LNCAP (cell line): ENCODE measurements at regions not wholly inside any gene's neighbourhood (a gene's known extent, or its start where the extent isn't known, plus 50 kb on each side); places are given as distances from the start of the nearest gene placed in this dataset.

Source experiments
- CTCF ChIP-seq: fragments of 450-650 bp; IDR thresholded peaks from 2 replicates; pipeline ENCODE4 v1.5.1; 2017; ENCODE audit warnings: mild to moderate bottlenecking

GRCh38 chr6:147621263-147621662 lies 112.8 kb downstream of the SAMD5 start:
- no peak for TF ChIP-seq CTCF

GRCh38 chr6:147621961-147622360 lies 113.5 kb downstream of the SAMD5 start:
- no peak for TF ChIP-seq CTCF

GRCh38 chr6:147624946-147625515 lies 116.5 kb downstream of the SAMD5 start:
- TF ChIP-seq CTCF = no peak

- no peak for TF ChIP-seq CTCF
These were observed 117.5 kb downstream of the SAMD5 start for GRCh38 chr6:147625946-147626345.

- no peak for TF ChIP-seq CTCF
These were observed 118.9 kb downstream of the SAMD5 start for GRCh38 chr6:147627411-147627810.

- TF ChIP-seq CTCF = no peak
These were observed 124.7 kb downstream of the SAMD5 start for GRCh38 chr6:147633191-147633590.

GRCh38 chr6:147637620-147638195 lies 129.2 kb downstream of the SAMD5 start:
- no peak for TF ChIP-seq CTCF

GRCh38 chr6:147639279-147639678 lies 130.8 kb downstream of the SAMD5 start:
- no peak for TF ChIP-seq CTCF
